WERI-Rb-1 (cell line): ENCODE measurements at regions not wholly inside any gene's neighbourhood (a gene's known extent, or its start where the extent isn't known, plus 50 kb on each side); places are given as distances from the start of the nearest gene placed in this dataset.

ENCODE experiments used
- DNase-seq: peaks from one replicate; pipeline ENCODE4 v3.0.0-alpha.2; 2020
- H3K27ac ChIP-seq: fragments of 250-450 bp; sonication (Bioruptor Pico); 2 replicates; pipeline ENCODE4 v1.5.1; 2020; ENCODE audit warnings: mild to moderate bottlenecking, moderate library complexity
- H3K27me3 ChIP-seq: fragments of 250-450 bp; sonication (Bioruptor Pico); 2 replicates; pipeline ENCODE4 v1.5.1; 2021; ENCODE audit warnings: mild to moderate bottlenecking, low read depth, moderate library complexity; ENCODE audit not compliant: insufficient read depth, severe bottlenecking
- H3K36me3 ChIP-seq: fragments of 250-450 bp; sonication (Bioruptor Pico); 2 replicates; pipeline ENCODE4 v1.5.1; 2020; ENCODE audit warnings: mild to moderate bottlenecking, moderate library complexity
- H3K4me3 ChIP-seq: 2 replicates; pipeline ENCODE4 v1.5.1; 2011; ENCODE audit warnings: low read depth, mild to moderate bottlenecking, control low read depth, low read length
- H3K9me3 ChIP-seq: fragments of 250-450 bp; sonication (Bioruptor Pico); 2 replicates; pipeline ENCODE4 v1.5.1; 2021; ENCODE audit warnings: mild to moderate bottlenecking, moderate library complexity; ENCODE audit not compliant: severe bottlenecking
- CTCF ChIP-seq: IDR thresholded peaks from 2 replicates; pipeline ENCODE4 v1.5.1; 2011; ENCODE audit warnings: low read depth, mild to moderate bottlenecking, control low read depth, inconsistent platforms, low read length

DNA sequence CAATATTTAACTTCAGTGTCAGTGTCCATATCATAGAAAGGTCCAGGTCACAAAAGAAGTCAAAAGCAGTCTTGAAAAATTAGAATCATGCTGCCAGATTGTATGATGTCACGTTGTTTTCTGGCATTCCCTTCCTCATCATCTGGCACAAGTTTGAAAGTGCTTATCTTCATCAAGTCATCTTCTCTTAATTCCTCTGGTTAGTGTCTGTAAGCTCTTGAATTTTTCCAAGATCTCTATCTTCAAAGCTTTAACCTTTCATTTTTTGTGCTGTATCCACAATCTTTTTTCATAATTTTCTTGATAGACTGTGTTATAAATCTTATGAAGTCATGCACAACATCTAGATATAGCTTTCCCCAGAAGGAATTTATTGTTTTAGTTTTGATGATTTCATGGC is 682.7 kb upstream of the AADAT start:
- no peaks in the 10 kb centered on the region for H3K9me3 ChIP-seq
- no peaks in the 10 kb centered on the region for H3K36me3 ChIP-seq
- no peaks in the 10 kb centered on the region for H3K27me3 ChIP-seq
- H3K27ac ChIP-seq: no peak overlapping the region
- no peak for DNase-seq
- no peak overlapping the region for H3K4me3 ChIP-seq
- TF ChIP-seq CTCF: no peak

- H3K9me3 ChIP-seq: no peaks in the 10 kb centered on the region
- no peak for TF ChIP-seq CTCF
- H3K4me3 ChIP-seq: no peak overlapping the region
- H3K27me3 ChIP-seq: no peaks in the 10 kb centered on the region
- DNase-seq: no peak
- no peaks in the 10 kb centered on the region for H3K36me3 ChIP-seq
- H3K27ac ChIP-seq: no peak overlapping the region
Observed at GRCh38 chr4:170770664-170771063, 680.9 kb upstream of the AADAT start.

- no peak for DNase-seq
- no peak for TF ChIP-seq CTCF
- no peaks in the 10 kb centered on the region for H3K9me3 ChIP-seq
Observed at GRCh38 chr4:170769862-170770261, 680.1 kb upstream of the AADAT start.

GRCh38 chr4:170758988-170759387 is 669.2 kb upstream of the AADAT start:
- no peak for TF ChIP-seq CTCF
- H3K36me3 ChIP-seq: no peaks in the 10 kb centered on the region
- DNase-seq: no peak
- no peak overlapping the region for H3K4me3 ChIP-seq
- no peak overlapping the region for H3K27ac ChIP-seq
- H3K27me3 ChIP-seq: no peaks in the 10 kb centered on the region
- no peaks in the 10 kb centered on the region for H3K9me3 ChIP-seq

More at GRCh38 chr4:170769862-170770261, 680.1 kb upstream of the AADAT start:
- Histone ChIP-seq H3K4me3 (no peak overlapping the region), H3K36me3 (no peaks in the 10 kb centered on the region), H3K27ac (no peak overlapping the region), H3K27me3 (no peaks in the 10 kb centered on the region)

GRCh38 chr4:170750519-170750918 is 660.8 kb upstream of the AADAT start:
- H3K36me3 ChIP-seq: no peaks in the 10 kb centered on the region
- no peaks in the 10 kb centered on the region for H3K27me3 ChIP-seq
- no peak overlapping the region for H3K27ac ChIP-seq
- DNase-seq: no peak
- TF ChIP-seq CTCF: no peak
- no peaks in the 10 kb centered on the region for H3K9me3 ChIP-seq
- H3K4me3 ChIP-seq: no peak overlapping the region

- no peak overlapping the region for H3K4me3 ChIP-seq
- H3K27ac ChIP-seq: no peak overlapping the region
- TF ChIP-seq CTCF: no peak
- no peaks in the 10 kb centered on the region for H3K36me3 ChIP-seq
- no peaks in the 10 kb centered on the region for H3K9me3 ChIP-seq
- H3K27me3 ChIP-seq: no peaks in the 10 kb centered on the region
- no peak for DNase-seq
Observed at GRCh38 chr4:170748975-170749374, 659.2 kb upstream of the AADAT start.
